GM12891 (cell line): ENCODE measurements at regions not wholly inside any gene's neighbourhood (a gene's known extent, or its start where the extent isn't known, plus 50 kb on each side); places are given as distances from the start of the nearest gene placed in this dataset.
A peak's percentile ranks its signal among the peaks of the same experiment; 100 is the strongest.

Source experiments
- DNase-seq: peaks from one replicate; pipeline ENCODE4 v3.0.0; 2011; ENCODE audit warnings: low spot score; ENCODE audit not compliant: insufficient read length
- FAIRE-seq: peaks from 2 replicates; lab custom pipeline; 2011; peaks lifted over from hg19 to GRCh38; lab: Jason Lieb, UNC
- PAX5 ChIP-seq: IDR thresholded peaks from 2 replicates; pipeline ENCODE4 v1.6.1; 2011; ENCODE audit warnings: low read length, moderate library complexity, mild to moderate bottlenecking; ENCODE audit not compliant: insufficient read depth, severe bottlenecking
- POLR2A ChIP-seq: IDR thresholded peaks from 2 replicates; pipeline ENCODE4 v1.6.1; 2011; ENCODE audit warnings: low read depth, low read length, control low read depth
- POLR2AphosphoS5 ChIP-seq: IDR thresholded peaks from 2 replicates; pipeline ENCODE4 v1.6.1; 2011; ENCODE audit warnings: low read depth, low read length, control low read depth
- POU2F2 ChIP-seq: IDR thresholded peaks from 2 replicates; pipeline ENCODE4 v1.6.1; 2011; ENCODE audit warnings: low read depth, mild to moderate bottlenecking, control low read depth, low read length, moderate library complexity
- SPI1 ChIP-seq: IDR thresholded peaks from 2 replicates; pipeline ENCODE4 v1.6.1; 2011; ENCODE audit warnings: low read depth, low read length, control low read depth
- TAF1 ChIP-seq: IDR thresholded peaks from 2 replicates; pipeline ENCODE4 v1.6.1; 2011; ENCODE audit warnings: low read depth, low read length, control low read depth

- DNase-seq = no peak
- TF ChIP-seq TAF1 (no peak), POLR2A (no peak), PAX5 (no peak), POU2F2 (no peak), SPI1 (no peak), POLR2AphosphoS5 (no peak)
- no peak for FAIRE-seq
Measured at GRCh38 chr7:113787106-113787505, 131.7 kb downstream of the PPP1R3A start.

GRCh38 chr7:113784956-113785355 is 133.9 kb downstream of the PPP1R3A start:
- no peak for DNase-seq

GRCh38 chr7:113784316-113784715 is 134.5 kb downstream of the PPP1R3A start:
- DNase-seq (no peak), FAIRE-seq (no peak)
- no peak for TF ChIP-seq POLR2A
- TF ChIP-seq PAX5 = no peak
- no peak for TF ChIP-seq POU2F2
- TF ChIP-seq POLR2AphosphoS5 = no peak
- TF ChIP-seq SPI1 = no peak
- no peak for TF ChIP-seq TAF1

More at GRCh38 chr7:113784956-113785355, 133.9 kb downstream of the PPP1R3A start:
- FAIRE-seq = no peak
- TF ChIP-seq SPI1 (no peak), TAF1 (no peak), POU2F2 (no peak), PAX5 (no peak), POLR2AphosphoS5 (no peak), POLR2A (no peak)

- no peak for FAIRE-seq
- no peak for DNase-seq
- TF ChIP-seq TAF1 (no peak), PAX5 (no peak), POU2F2 (no peak), SPI1 (no peak), POLR2AphosphoS5 (no peak), POLR2A (no peak)
Measured at GRCh38 chr7:113783403-113783802, 135.4 kb downstream of the PPP1R3A start.

- DNase-seq (no peak), FAIRE-seq (no peak)
- TF ChIP-seq SPI1 (no peak), PAX5 (no peak), POLR2AphosphoS5 (no peak), POLR2A (no peak), TAF1 (no peak), POU2F2 (no peak)
Measured at GRCh38 chr7:113775804-113776203, 143.0 kb downstream of the PPP1R3A start.

GRCh38 chr7:113775401-113775800 is 143.4 kb downstream of the PPP1R3A start:
- TF ChIP-seq POU2F2 (no peak), TAF1 (no peak), POLR2A (no peak), POLR2AphosphoS5 (no peak), SPI1 (no peak), PAX5 (no peak)
- FAIRE-seq (no peak), DNase-seq (no peak)

GRCh38 chr7:113774182-113774807 is 144.5 kb downstream of the PPP1R3A start:
- peak; percentile 1 for DNase-seq

GRCh38 chr7:113770146-113770738 is 148.6 kb downstream of the PPP1R3A start:
- FAIRE-seq (no peak), DNase-seq (no peak)
- TF ChIP-seq POLR2A = no peak
- TF ChIP-seq POU2F2 = no peak
- TF ChIP-seq POLR2AphosphoS5 = no peak
- TF ChIP-seq SPI1 = no peak
- TF ChIP-seq TAF1 = no peak
- no peak for TF ChIP-seq PAX5

More at GRCh38 chr7:113774182-113774807, 144.5 kb downstream of the PPP1R3A start:
- no peak for TF ChIP-seq POLR2AphosphoS5
- TF ChIP-seq SPI1 = peak; percentile 18; the same call in 1 of the 2 replicates
- FAIRE-seq = peak; percentile 38

- DNase-seq = no peak
- FAIRE-seq = no peak
- no peak for TF ChIP-seq POU2F2
- no peak for TF ChIP-seq TAF1
- TF ChIP-seq PAX5 = no peak
- no peak for TF ChIP-seq SPI1
- TF ChIP-seq POLR2A = no peak
- TF ChIP-seq POLR2AphosphoS5 = no peak
Measured at GRCh38 chr7:113768387-113768786, 150.4 kb downstream of the PPP1R3A start.

GRCh38 chr7:113764401-113765035 is 154.3 kb downstream of the PPP1R3A start:
- TF ChIP-seq SPI1 = no peak
- TF ChIP-seq POLR2A = no peak
- TF ChIP-seq PAX5 = no peak
- TF ChIP-seq TAF1 = no peak
- no peak for TF ChIP-seq POLR2AphosphoS5
- DNase-seq (no peak), FAIRE-seq (no peak)
